HUES64 (cell line): ENCODE measurements at regions not wholly inside any gene's neighbourhood (a gene's known extent, or its start where the extent isn't known, plus 50 kb on each side); places are given as distances from the start of the nearest gene placed in this dataset.
"Not testable (repeated sequence)": the region's sequence is repeated elsewhere in the genome, so short reads cannot be mapped to it uniquely, and the experiment has no call there.

Experiments used
- H3K27ac ChIP-seq: 2 replicates; pipeline ENCODE4 v1.7.0; 2013; ENCODE audit warnings: low read depth, low read length, inconsistent platforms
- H3K27me3 ChIP-seq: 2 replicates; pipeline ENCODE4 v1.6.1; 2013; ENCODE audit warnings: mild to moderate bottlenecking, low read length; ENCODE audit not compliant: insufficient read depth
- H3K36me3 ChIP-seq: 2 replicates; pipeline ENCODE4 v1.6.1; 2013; ENCODE audit warnings: mild to moderate bottlenecking, low read length; ENCODE audit not compliant: insufficient read depth
- H3K4me1 ChIP-seq: 2 replicates; pipeline ENCODE4 v1.6.1; 2013; ENCODE audit warnings: mild to moderate bottlenecking, low read length, moderate library complexity; ENCODE audit not compliant: insufficient read depth
- H3K4me3 ChIP-seq: 2 replicates; pipeline ENCODE4 v1.5.1; 2013; ENCODE audit warnings: mild to moderate bottlenecking, low read length, moderate library complexity
- H3K9ac ChIP-seq: 2 replicates; pipeline ENCODE4 v1.6.1; 2013; ENCODE audit warnings: mild to moderate bottlenecking, low read depth, low read length
- H3K9me3 ChIP-seq: 2 replicates; pipeline ENCODE4 v1.6.1; 2013; ENCODE audit warnings: low read depth, low read length; ENCODE audit not compliant: insufficient read depth
- WGBS: fragments of 150-250, 120-280 bp; methylation state at CpG from one replicate; pipeline ENCODE4 v1.1.7; 2013; ENCODE audit warnings: missing lambda C conversion rate; 5-methylcytosine and 5-hydroxymethylcytosine counted together

GRCh38 chr9:25814023-25814422 lies 135.8 kb upstream of the TUSC1 start:
- no peak overlapping the region for H3K4me3 ChIP-seq
- H3K36me3 ChIP-seq, result no peaks in the 10 kb centered on the region
- H3K9ac ChIP-seq, result no peak overlapping the region
- H3K27ac ChIP-seq, result no peak overlapping the region
- H3K4me1 ChIP-seq, result no peaks in the 10 kb centered on the region
- no peaks in the 10 kb centered on the region for H3K9me3 ChIP-seq
- H3K27me3 ChIP-seq, result no peaks in the 10 kb centered on the region

- no peak overlapping the region for H3K9ac ChIP-seq
- H3K36me3 ChIP-seq, result no peaks in the 10 kb centered on the region
- WGBS, result 79% methylated on average over 2 of the region's 2 CpGs
- no peaks in the 10 kb centered on the region for H3K27me3 ChIP-seq
- H3K4me3 ChIP-seq, result no peak overlapping the region
- H3K9me3 ChIP-seq, result no peaks in the 10 kb centered on the region
- no peaks in the 10 kb centered on the region for H3K4me1 ChIP-seq
- no peak overlapping the region for H3K27ac ChIP-seq
These were observed 135.2 kb upstream of the TUSC1 start for GRCh38 chr9:25813478-25813877.

- 92% methylated on average over 1 of the region's 1 CpG for WGBS
- Histone ChIP-seq H3K4me1 (no peaks in the 10 kb centered on the region), H3K36me3 (no peaks in the 10 kb centered on the region), H3K9ac (no peak overlapping the region), H3K9me3 (no peaks in the 10 kb centered on the region), H3K27ac (no peak overlapping the region), H3K27me3 (no peaks in the 10 kb centered on the region), H3K4me3 (no peak overlapping the region)
These were observed 130.3 kb upstream of the TUSC1 start for GRCh38 chr9:25808554-25808953.

DNA sequence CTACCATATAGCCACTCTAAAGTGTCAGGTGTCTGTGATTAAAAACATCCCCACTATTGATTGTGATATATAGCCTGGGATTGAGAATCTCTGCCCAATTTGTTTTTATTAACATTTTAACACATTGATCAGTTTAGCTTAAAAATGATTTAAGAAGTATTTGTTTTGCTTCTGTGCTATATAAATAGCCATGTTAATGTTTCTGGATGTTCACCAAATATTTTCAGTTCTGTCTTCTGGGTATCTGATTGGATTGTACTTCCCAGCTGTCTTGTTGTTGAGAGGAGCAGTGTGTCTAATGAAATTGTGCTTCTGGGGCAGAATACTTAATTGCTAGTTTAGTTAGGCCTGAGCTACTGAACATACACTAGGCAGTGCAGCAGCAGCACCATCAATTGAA lies 126.6 kb upstream of the TUSC1 start:
- H3K27ac ChIP-seq, result no peak overlapping the region
- H3K9me3 ChIP-seq, result no peaks in the 10 kb centered on the region

DNA sequence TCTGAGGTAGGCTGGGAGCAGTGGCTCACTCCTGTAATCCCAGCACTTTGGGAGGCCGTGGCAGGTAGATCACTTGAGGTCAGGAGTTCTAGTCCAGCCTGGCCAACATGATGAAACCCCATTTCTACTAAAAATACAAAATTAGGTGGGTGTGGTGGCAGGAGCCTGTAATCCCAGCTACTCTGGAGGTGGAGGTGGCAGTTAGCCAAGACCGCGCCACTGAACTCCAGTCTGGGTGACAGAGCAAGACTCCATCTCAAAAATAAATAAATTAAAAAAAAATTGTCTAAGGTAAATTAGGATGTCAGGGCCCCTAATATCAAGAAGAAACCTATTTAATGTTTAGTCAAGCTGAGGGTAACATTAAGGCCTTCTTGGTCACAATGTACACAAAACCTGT lies 123.7 kb upstream of the TUSC1 start:
- 100% methylated on average over 3 of the region's 3 CpGs for WGBS
- H3K4me3 ChIP-seq, H3K9me3 ChIP-seq, H3K4me1 ChIP-seq, H3K36me3 ChIP-seq, H3K27me3 ChIP-seq, H3K27ac ChIP-seq, H3K9ac ChIP-seq: not testable (repeated sequence)

More for the DNA sequence above, 126.6 kb upstream of the TUSC1 start:
- Histone ChIP-seq H3K27me3 (no peaks in the 10 kb centered on the region), H3K4me1 (no peaks in the 10 kb centered on the region), H3K9ac (no peak overlapping the region), H3K36me3 (no peaks in the 10 kb centered on the region), H3K4me3 (no peak overlapping the region)

- H3K4me1 ChIP-seq, result no peaks in the 10 kb centered on the region
- H3K4me3 ChIP-seq, result no peak overlapping the region
- no peaks in the 10 kb centered on the region for H3K36me3 ChIP-seq
- no peak overlapping the region for H3K9ac ChIP-seq
- no peaks in the 10 kb centered on the region for H3K27me3 ChIP-seq
- no peaks in the 10 kb centered on the region for H3K9me3 ChIP-seq
- H3K27ac ChIP-seq, result no peak overlapping the region
- WGBS, result 94% methylated on average over 4 of the region's 4 CpGs
These were observed 95.6 kb upstream of the TUSC1 start for GRCh38 chr9:25773805-25774204.

GRCh38 chr9:25755951-25756350 lies 77.7 kb upstream of the TUSC1 start:
- H3K9me3 ChIP-seq, result no peaks in the 10 kb centered on the region
- H3K4me1 ChIP-seq, result no peaks in the 10 kb centered on the region
- H3K27me3 ChIP-seq, result no peaks in the 10 kb centered on the region
- H3K27ac ChIP-seq, result no peak overlapping the region
- no peak overlapping the region for H3K9ac ChIP-seq
- no peaks in the 10 kb centered on the region for H3K36me3 ChIP-seq
- 100% methylated on average over 1 of the region's 1 CpG for WGBS
- no peak overlapping the region for H3K4me3 ChIP-seq

DNA sequence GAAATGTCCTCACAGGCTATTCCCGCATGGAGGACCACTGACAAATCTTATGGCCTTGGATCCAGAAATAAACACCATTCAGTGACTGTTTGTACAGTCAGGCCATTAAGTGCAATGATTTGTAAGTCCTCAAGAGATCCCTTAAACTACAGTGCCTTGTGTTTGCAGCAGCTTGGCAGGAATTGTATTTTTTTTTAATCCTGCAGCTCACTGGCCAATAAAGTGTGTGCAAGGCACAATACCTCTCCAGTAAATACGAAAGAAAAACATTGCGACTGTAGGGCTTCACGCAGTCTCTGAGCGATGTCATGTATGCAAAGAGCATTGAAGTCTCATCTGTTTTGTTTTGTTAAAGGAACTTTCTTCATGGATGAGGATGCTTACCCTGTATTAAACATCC lies 74.2 kb upstream of the TUSC1 start:
- no peak overlapping the region for H3K4me3 ChIP-seq
- no peak overlapping the region for H3K27ac ChIP-seq
- WGBS, result 98% methylated on average over 5 of the region's 5 CpGs
- no peaks in the 10 kb centered on the region for H3K36me3 ChIP-seq
- no peak overlapping the region for H3K9ac ChIP-seq
- H3K27me3 ChIP-seq, result no peaks in the 10 kb centered on the region
- H3K4me1 ChIP-seq, result no peaks in the 10 kb centered on the region
- no peaks in the 10 kb centered on the region for H3K9me3 ChIP-seq

DNA sequence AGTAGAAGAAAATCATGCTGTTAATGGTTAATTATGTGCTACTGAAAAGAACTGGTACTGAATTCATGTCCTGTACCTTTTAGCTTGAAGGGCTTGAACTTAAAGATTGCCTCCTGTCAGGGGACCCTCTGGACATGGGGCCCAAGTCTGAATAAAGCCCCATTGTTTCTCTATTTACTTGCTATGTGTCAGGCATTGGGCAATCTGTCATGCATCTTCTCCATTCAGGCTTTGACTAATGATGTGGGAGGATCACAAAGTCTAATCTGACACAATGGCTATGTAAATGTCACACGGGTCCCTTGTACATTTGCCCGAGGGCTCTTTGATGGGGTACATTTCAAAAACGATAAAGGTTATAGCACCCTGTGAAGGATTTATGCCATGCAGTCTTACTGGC lies 64.0 kb upstream of the TUSC1 start:
- no peaks in the 10 kb centered on the region; the same call in 1 of the 2 replicates for H3K4me1 ChIP-seq
- H3K27me3 ChIP-seq, result no peaks in the 10 kb centered on the region
- H3K4me3 ChIP-seq, result no peak overlapping the region
- no peaks in the 10 kb centered on the region for H3K36me3 ChIP-seq
- WGBS, result 66% methylated on average over 3 of the region's 3 CpGs
- no peak overlapping the region for H3K9ac ChIP-seq
- no peaks in the 10 kb centered on the region for H3K9me3 ChIP-seq
- no peak overlapping the region for H3K27ac ChIP-seq

GRCh38 chr9:25733336-25733982 lies 55.2 kb upstream of the TUSC1 start:
- H3K9me3 ChIP-seq, result peaks cover 13% of the 10 kb centered on the region
- no peaks in the 10 kb centered on the region for H3K4me1 ChIP-seq
- WGBS, result 95% methylated on average over 7 of the region's 7 CpGs

GRCh38 chr9:25731895-25732794 lies 53.9 kb upstream of the TUSC1 start:
- WGBS, result 95% methylated on average over 18 of the region's 19 CpGs
- not testable (repeated sequence) for H3K27ac ChIP-seq, H3K27me3 ChIP-seq, H3K36me3 ChIP-seq, H3K4me3 ChIP-seq, H3K9ac ChIP-seq, H3K4me1 ChIP-seq
- H3K9me3 ChIP-seq, result peaks cover 13% of the 10 kb centered on the region

More at GRCh38 chr9:25733336-25733982, 55.2 kb upstream of the TUSC1 start:
- Histone ChIP-seq H3K27ac (no peak overlapping the region), H3K4me3 (no peak overlapping the region), H3K27me3 (no peaks in the 10 kb centered on the region), H3K36me3 (no peaks in the 10 kb centered on the region), H3K9ac (no peak overlapping the region)
